AML-193 (cell line): ENCODE measurements at regions not wholly inside any gene's neighbourhood (a gene's known extent, or its start where the extent isn't known, plus 50 kb on each side); places are given as distances from the start of the nearest gene placed in this dataset.

Experiments
- DNase-seq, 2 experiments: peaks; one replicate each; lab custom pipeline; 2025; lab: John Stamatoyannopoulos, UW

GRCh38 chr1:82565146-82565545 is 764.4 kb downstream of the ADGRL2 start:
- no peak for DNase-seq

GRCh38 chr1:82564333-82564732 is 763.6 kb downstream of the ADGRL2 start:
- no peak for DNase-seq

GRCh38 chr1:82562448-82562847 is 761.7 kb downstream of the ADGRL2 start:
- DNase-seq = no peak

GRCh38 chr1:82560566-82560965 is 759.8 kb downstream of the ADGRL2 start:
- no peak for DNase-seq

GRCh38 chr1:82555501-82555900 is 754.8 kb downstream of the ADGRL2 start:
- no peak for DNase-seq

GRCh38 chr1:82549841-82550240 is 749.1 kb downstream of the ADGRL2 start:
- DNase-seq = no peak

- DNase-seq = no peak
Measured at GRCh38 chr1:82542766-82543165, 742.0 kb downstream of the ADGRL2 start.

- DNase-seq = no peak
Measured at GRCh38 chr1:82542141-82542540, 741.4 kb downstream of the ADGRL2 start.

- no peak for DNase-seq
Measured at GRCh38 chr1:82540006-82540405, 739.3 kb downstream of the ADGRL2 start.

GRCh38 chr1:82538876-82539275 is 738.1 kb downstream of the ADGRL2 start:
- no peak for DNase-seq

- DNase-seq = no peak
Measured at GRCh38 chr1:82534996-82535395, 734.3 kb downstream of the ADGRL2 start.

GRCh38 chr1:82525378-82525777 is 724.6 kb downstream of the ADGRL2 start:
- DNase-seq = no peak

- no peak for DNase-seq
Measured at GRCh38 chr1:82520611-82521010, 719.9 kb downstream of the ADGRL2 start.

GRCh38 chr1:82517586-82517985 is 716.9 kb downstream of the ADGRL2 start:
- DNase-seq = no peak

GRCh38 chr1:82515650-82516049 is 714.9 kb downstream of the ADGRL2 start:
- DNase-seq = no peak

GRCh38 chr1:82511441-82511840 is 710.7 kb downstream of the ADGRL2 start:
- DNase-seq = no peak

GRCh38 chr1:82510431-82510830 is 709.7 kb downstream of the ADGRL2 start:
- DNase-seq = no peak

GRCh38 chr1:82507011-82507410 is 706.3 kb downstream of the ADGRL2 start:
- no peak for DNase-seq

GRCh38 chr1:82503822-82504221 is 703.1 kb downstream of the ADGRL2 start:
- no peak for DNase-seq

- DNase-seq = no peak
Measured at GRCh38 chr1:82499022-82499421, 698.3 kb downstream of the ADGRL2 start.

- DNase-seq = no peak
Measured at GRCh38 chr1:82494117-82494516, 693.4 kb downstream of the ADGRL2 start.

- no peak for DNase-seq
Measured at GRCh38 chr1:82492159-82492558, 691.4 kb downstream of the ADGRL2 start.

GRCh38 chr1:82491301-82492048 is 690.7 kb downstream of the ADGRL2 start:
- DNase-seq = no peak

GRCh38 chr1:82487778-82488177 is 687.0 kb downstream of the ADGRL2 start:
- no peak for DNase-seq
